ENCODE measurements at regions not wholly inside any gene's neighbourhood (a gene's known extent, or its start where the extent isn't known, plus 50 kb on each side); places are given as distances from the start of the nearest gene placed in this dataset.

GRCh38 chr6:151699719-151700118, 107.8 kb upstream of the ESR1 start:
- DNase-seq (ENCODE audit: low read depth) = no peak
- no peak overlapping the region for H3K4me3 ChIP-seq (ENCODE audit: low read depth, low read length)
- no peak for TF ChIP-seq CTCF (IDR thresholded peaks at IDR 0.05; ENCODE audit: insufficient read depth, low read depth, low read length, missing control alignments)

- no peak for TF ChIP-seq CTCF (IDR thresholded peaks at IDR 0.05; ENCODE audit: insufficient read depth, low read depth, low read length, missing control alignments)
- DNase-seq (ENCODE audit: low read depth) = peak; percentile 15
- no peak overlapping the region for H3K4me3 ChIP-seq (ENCODE audit: low read depth, low read length)
Measured at GRCh38 chr6:151701911-151702562, 105.4 kb upstream of the ESR1 start.

GRCh38 chr6:151702851-151703658, 104.4 kb upstream of the ESR1 start:
- no peak for TF ChIP-seq CTCF (IDR thresholded peaks at IDR 0.05; ENCODE audit: insufficient read depth, low read depth, low read length, missing control alignments)
- H3K4me3 ChIP-seq (ENCODE audit: low read depth, low read length) = no peak overlapping the region
- peak; percentile 60 for DNase-seq (ENCODE audit: low read depth)

GRCh38 chr6:151704383-151704782, 103.1 kb upstream of the ESR1 start:
- no peak for TF ChIP-seq CTCF (IDR thresholded peaks at IDR 0.05; ENCODE audit: insufficient read depth, low read depth, low read length, missing control alignments)
- H3K4me3 ChIP-seq (ENCODE audit: low read depth, low read length) = no peak overlapping the region
- DNase-seq (ENCODE audit: low read depth) = no peak

GRCh38 chr6:151705993-151706733, 101.3 kb upstream of the ESR1 start:
- DNase-seq (ENCODE audit: low read depth) = no peak
- no peak for TF ChIP-seq CTCF (IDR thresholded peaks at IDR 0.05; ENCODE audit: insufficient read depth, low read depth, low read length, missing control alignments)
- H3K4me3 ChIP-seq (ENCODE audit: low read depth, low read length) = no peak overlapping the region

GRCh38 chr6:151709329-151709728, 98.2 kb upstream of the ESR1 start:
- no peak for TF ChIP-seq CTCF (IDR thresholded peaks at IDR 0.05; ENCODE audit: insufficient read depth, low read depth, low read length, missing control alignments)
- no peak overlapping the region for H3K4me3 ChIP-seq (ENCODE audit: low read depth, low read length)
- no peak for DNase-seq (ENCODE audit: low read depth)

Measured in GM12865 (cell line).